GM23338 (cell line): ENCODE measurements at regions not wholly inside any gene's neighbourhood (a gene's known extent, or its start where the extent isn't known, plus 50 kb on each side); places are given as distances from the start of the nearest gene placed in this dataset.

Experiments
- ATAC-seq: fragments of 200-7000 bp; cut with Tn5 transposase; 3 replicates; pipeline ENCODE4 v1.9.1; 2020
- DNase-seq: peaks from one replicate; pipeline ENCODE4 v3.0.0-alpha.2; 2015; ENCODE audit warnings: low spot score
- H2AFZ ChIP-seq: fragments of 200-600 bp; sonication (generic); 2 replicates; pipeline ENCODE4 v1.8.0; 2016; ENCODE audit warnings: antibody characterized with exemption, mild to moderate bottlenecking, moderate library complexity
- H3F3A ChIP-seq: fragments of 200-600 bp; sonication (generic); replicated peaks from 2 replicates; pipeline ENCODE4 v1.8.0; 2017; ENCODE audit warnings: antibody characterized with exemption, mixed run types, low read depth
- H3K27ac ChIP-seq: fragments of 200-600 bp; sonication (generic); 2 replicates; pipeline ENCODE4 v1.6.1; 2016; ENCODE audit warnings: low read depth
- H3K27me3 ChIP-seq: fragments of 200-600 bp; sonication (generic); 2 replicates; pipeline ENCODE4 v1.8.0; 2016; ENCODE audit warnings: mild to moderate bottlenecking, mixed run types, moderate library complexity; ENCODE audit not compliant: insufficient read depth
- H3K36me3 ChIP-seq: fragments of 200-600 bp; sonication (generic); 2 replicates; pipeline ENCODE4 v1.8.0; 2016; ENCODE audit warnings: mild to moderate bottlenecking; ENCODE audit not compliant: insufficient read depth
- H3K4me1 ChIP-seq: fragments of 200-600 bp; sonication (generic); 2 replicates; pipeline ENCODE4 v1.8.0; 2016; ENCODE audit warnings: mild to moderate bottlenecking, moderate library complexity; ENCODE audit not compliant: insufficient read depth
- H3K4me2 ChIP-seq: fragments of 200-600 bp; sonication (generic); 2 replicates; pipeline ENCODE4 v1.7.1; 2017; ENCODE audit warnings: mixed run types
- H3K4me3 ChIP-seq: fragments of 200-600 bp; sonication (generic); 2 replicates; pipeline ENCODE4 v1.6.1; 2016; ENCODE audit warnings: mixed run types
- H3K79me2 ChIP-seq: fragments of 200-600 bp; sonication (generic); replicated peaks from 2 replicates; pipeline ENCODE4 v1.8.0; 2017; ENCODE audit warnings: mild to moderate bottlenecking; ENCODE audit not compliant: insufficient read depth
- H3K9me2 ChIP-seq: fragments of 200-600 bp; sonication (generic); 2 replicates; pipeline ENCODE4 v1.8.0; 2017; ENCODE audit not compliant: insufficient read depth
- H4K20me1 ChIP-seq: fragments of 200-600 bp; sonication (generic); replicated peaks from 2 replicates; pipeline ENCODE4 v1.8.0; 2017; ENCODE audit warnings: mild to moderate bottlenecking; ENCODE audit not compliant: insufficient read depth
- H3K27ac Mint-ChIP-seq: 2 replicates; pipeline ENCODE4 v1.8.0; 2020; ENCODE audit warnings: inconsistent platforms, mild to moderate bottlenecking, moderate library complexity, mixed read lengths
- H3K27me3 Mint-ChIP-seq: 3 replicates; pipeline ENCODE4 v1.8.0; 2022; ENCODE audit warnings: low read depth, mild to moderate bottlenecking, moderate library complexity, mixed read lengths, inconsistent platforms; ENCODE audit not compliant: insufficient read depth, poor library complexity
- H3K36me3 Mint-ChIP-seq: 3 replicates; pipeline ENCODE4 v1.8.0; 2021; ENCODE audit warnings: low read depth, mild to moderate bottlenecking, inconsistent platforms, moderate library complexity, mixed read lengths
- H3K4me1 Mint-ChIP-seq: 3 replicates; pipeline ENCODE4 v1.8.0; 2020; ENCODE audit warnings: mild to moderate bottlenecking, inconsistent platforms, mixed read lengths
- H3K4me3 Mint-ChIP-seq: 3 replicates; pipeline ENCODE4 v1.8.0; 2021; ENCODE audit warnings: moderate library complexity, mild to moderate bottlenecking, inconsistent platforms, mixed read lengths
- H3K9me3 Mint-ChIP-seq: 3 replicates; pipeline ENCODE4 v1.8.0; 2020; ENCODE audit warnings: moderate library complexity, mild to moderate bottlenecking, inconsistent platforms, mixed read lengths
- EZH2 ChIP-seq: fragments of 200-600 bp; sonication (generic); IDR thresholded peaks from one replicate; pipeline ENCODE4 v1.8.0; 2017; ENCODE audit warnings: antibody characterized with exemption, mild to moderate bottlenecking, low read depth; ENCODE audit not compliant: unreplicated experiment
- JUNB ChIP-seq: IDR thresholded peaks from one replicate; pipeline ENCODE4 v1.6.1; 2016; ENCODE audit warnings: antibody characterized with exemption; ENCODE audit not compliant: unreplicated experiment
- NANOG ChIP-seq: IDR thresholded peaks from 2 replicates; pipeline ENCODE4 v1.6.1; 2016; ENCODE audit warnings: antibody characterized with exemption, borderline replicate concordance
- POLR2AphosphoS5 ChIP-seq: IDR thresholded peaks from 2 replicates; pipeline ENCODE4 v1.6.1; 2016; ENCODE audit warnings: antibody characterized with exemption, low read depth
- STAT1 ChIP-seq: IDR thresholded peaks from one replicate; pipeline ENCODE4 v1.6.1; 2016; ENCODE audit warnings: antibody characterized with exemption; ENCODE audit not compliant: unreplicated experiment
- ZNF114 ChIP-seq: fragments of 250-450 bp; sonication (Bioruptor Pico); IDR thresholded peaks from 2 replicates; pipeline ENCODE4 v1.5.0; 2020; ENCODE audit warnings: mild to moderate bottlenecking, moderate library complexity
- ZNF331 ChIP-seq: fragments of 250-450 bp; sonication (Bioruptor Pico); IDR thresholded peaks from 2 replicates; pipeline ENCODE4 v1.5.0; 2020; ENCODE audit warnings: low read depth, mild to moderate bottlenecking, moderate library complexity
- TF ChIP-seq, protein P1 (sequence below): fragments of 250-450 bp; sonication (Bioruptor Pico); IDR thresholded peaks from 2 replicates; pipeline ENCODE4 v1.5.0; 2020; ENCODE audit warnings: mild to moderate bottlenecking, moderate library complexity
- TF ChIP-seq, protein P2 (sequence below): IDR thresholded peaks from one replicate; pipeline ENCODE4 v1.6.1; 2018; ENCODE audit warnings: antibody characterized with exemption; ENCODE audit not compliant: unreplicated experiment
- TF ChIP-seq, protein P3 (sequence below): IDR thresholded peaks from 2 replicates; pipeline ENCODE4 v1.6.1; 2016; ENCODE audit warnings: antibody characterized with exemption
- TF ChIP-seq, protein P4 (sequence below), 2 experiments: fragments of 200-600 bp in 1 of 2; sonication (generic) in 1 of 2; conservative IDR thresholded peaks; 2 replicates each; pipeline versions ENCODE4 v1.5.1 to v1.6.1; 2016 to 2017; ENCODE audit warnings: antibody characterized with exemption in 2 of 2, low read depth in 2 of 2, mild to moderate bottlenecking in 2 of 2, moderate library complexity in 1 of 2

DNA sequence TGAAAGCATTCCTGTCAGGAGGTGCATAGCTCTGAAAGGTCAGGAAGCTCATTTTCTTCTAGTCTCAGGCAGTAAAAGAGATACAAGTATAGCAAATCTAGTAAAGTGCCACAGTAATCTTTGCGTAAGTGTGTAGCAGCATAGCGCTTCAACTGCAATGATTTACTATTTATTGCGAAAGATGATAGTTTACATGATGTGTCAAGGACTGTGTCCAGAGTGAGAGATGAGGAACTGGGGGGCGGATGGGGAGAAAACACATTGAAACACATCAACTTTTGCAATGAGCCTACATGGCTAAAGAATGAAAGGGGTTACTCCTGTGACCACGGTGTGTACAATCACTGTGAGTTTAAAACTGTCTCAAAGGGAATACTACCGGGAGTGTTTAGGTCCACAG lies 644.4 kb downstream of the GALR1 start:
- Mint-ChIP-seq H3K36me3 (peaks cover 3% of the 10 kb centered on the region; the same call in 2 of the 3 replicates), H3K4me3 (no peak overlapping the region), H3K4me1 (no peaks in the 10 kb centered on the region), H3K27ac (no peak overlapping the region), H3K27me3 (peaks cover 3% of the 10 kb centered on the region), H3K9me3 (peaks cover 84% of the 10 kb centered on the region)
- no peak for ATAC-seq
- H3F3A ChIP-seq = no peaks in the 10 kb centered on the region
- H3K27me3 ChIP-seq = no peaks in the 10 kb centered on the region
- TF ChIP-seq NANOG = no peak
- TF ChIP-seq, protein P1, sequence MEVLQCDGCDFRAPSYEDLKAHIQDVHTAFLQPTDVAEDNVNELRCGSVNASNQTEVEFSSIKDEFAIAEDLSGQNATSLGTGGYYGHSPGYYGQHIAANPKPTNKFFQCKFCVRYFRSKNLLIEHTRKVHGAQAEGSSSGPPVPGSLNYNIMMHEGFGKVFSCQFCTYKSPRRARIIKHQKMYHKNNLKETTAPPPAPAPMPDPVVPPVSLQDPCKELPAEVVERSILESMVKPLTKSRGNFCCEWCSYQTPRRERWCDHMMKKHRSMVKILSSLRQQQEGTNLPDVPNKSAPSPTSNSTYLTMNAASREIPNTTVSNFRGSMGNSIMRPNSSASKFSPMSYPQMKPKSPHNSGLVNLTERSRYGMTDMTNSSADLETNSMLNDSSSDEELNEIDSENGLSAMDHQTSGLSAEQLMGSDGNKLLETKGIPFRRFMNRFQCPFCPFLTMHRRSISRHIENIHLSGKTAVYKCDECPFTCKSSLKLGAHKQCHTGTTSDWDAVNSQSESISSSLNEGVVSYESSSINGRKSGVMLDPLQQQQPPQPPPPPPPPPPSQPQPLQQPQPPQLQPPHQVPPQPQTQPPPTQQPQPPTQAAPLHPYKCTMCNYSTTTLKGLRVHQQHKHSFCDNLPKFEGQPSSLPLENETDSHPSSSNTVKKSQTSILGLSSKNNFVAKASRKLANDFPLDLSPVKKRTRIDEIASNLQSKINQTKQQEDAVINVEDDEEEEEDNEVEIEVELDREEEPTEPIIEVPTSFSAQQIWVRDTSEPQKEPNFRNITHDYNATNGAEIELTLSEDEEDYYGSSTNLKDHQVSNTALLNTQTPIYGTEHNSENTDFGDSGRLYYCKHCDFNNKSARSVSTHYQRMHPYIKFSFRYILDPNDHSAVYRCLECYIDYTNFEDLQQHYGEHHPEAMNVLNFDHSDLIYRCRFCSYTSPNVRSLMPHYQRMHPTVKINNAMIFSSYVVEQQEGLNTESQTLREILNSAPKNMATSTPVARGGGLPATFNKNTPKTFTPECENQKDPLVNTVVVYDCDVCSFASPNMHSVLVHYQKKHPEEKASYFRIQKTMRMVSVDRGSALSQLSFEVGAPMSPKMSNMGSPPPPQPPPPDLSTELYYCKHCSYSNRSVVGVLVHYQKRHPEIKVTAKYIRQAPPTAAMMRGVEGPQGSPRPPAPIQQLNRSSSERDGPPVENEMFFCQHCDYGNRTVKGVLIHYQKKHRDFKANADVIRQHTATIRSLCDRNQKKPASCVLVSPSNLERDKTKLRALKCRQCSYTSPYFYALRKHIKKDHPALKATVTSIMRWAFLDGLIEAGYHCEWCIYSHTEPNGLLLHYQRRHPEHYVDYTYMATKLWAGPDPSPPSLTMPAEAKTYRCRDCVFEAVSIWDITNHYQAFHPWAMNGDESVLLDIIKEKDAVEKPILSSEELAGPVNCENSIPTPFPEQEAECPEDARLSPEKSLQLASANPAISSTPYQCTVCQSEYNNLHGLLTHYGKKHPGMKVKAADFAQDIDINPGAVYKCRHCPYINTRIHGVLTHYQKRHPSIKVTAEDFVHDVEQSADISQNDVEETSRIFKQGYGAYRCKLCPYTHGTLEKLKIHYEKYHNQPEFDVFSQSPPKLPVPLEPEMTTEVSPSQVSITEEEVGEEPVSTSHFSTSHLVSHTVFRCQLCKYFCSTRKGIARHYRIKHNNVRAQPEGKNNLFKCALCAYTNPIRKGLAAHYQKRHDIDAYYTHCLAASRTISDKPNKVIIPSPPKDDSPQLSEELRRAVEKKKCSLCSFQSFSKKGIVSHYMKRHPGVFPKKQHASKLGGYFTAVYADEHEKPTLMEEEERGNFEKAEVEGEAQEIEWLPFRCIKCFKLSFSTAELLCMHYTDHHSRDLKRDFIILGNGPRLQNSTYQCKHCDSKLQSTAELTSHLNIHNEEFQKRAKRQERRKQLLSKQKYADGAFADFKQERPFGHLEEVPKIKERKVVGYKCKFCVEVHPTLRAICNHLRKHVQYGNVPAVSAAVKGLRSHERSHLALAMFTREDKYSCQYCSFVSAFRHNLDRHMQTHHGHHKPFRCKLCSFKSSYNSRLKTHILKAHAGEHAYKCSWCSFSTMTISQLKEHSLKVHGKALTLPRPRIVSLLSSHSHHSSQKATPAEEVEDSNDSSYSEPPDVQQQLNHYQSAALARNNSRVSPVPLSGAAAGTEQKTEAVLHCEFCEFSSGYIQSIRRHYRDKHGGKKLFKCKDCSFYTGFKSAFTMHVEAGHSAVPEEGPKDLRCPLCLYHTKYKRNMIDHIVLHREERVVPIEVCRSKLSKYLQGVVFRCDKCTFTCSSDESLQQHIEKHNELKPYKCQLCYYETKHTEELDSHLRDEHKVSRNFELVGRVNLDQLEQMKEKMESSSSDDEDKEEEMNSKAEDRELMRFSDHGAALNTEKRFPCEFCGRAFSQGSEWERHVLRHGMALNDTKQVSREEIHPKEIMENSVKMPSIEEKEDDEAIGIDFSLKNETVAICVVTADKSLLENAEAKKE (CRISPR knock-in tag) = no peak
- no peak for TF ChIP-seq EZH2
- no peak for TF ChIP-seq ZNF114 (CRISPR knock-in tag)
- no peak for TF ChIP-seq JUNB
- TF ChIP-seq, protein P2, sequence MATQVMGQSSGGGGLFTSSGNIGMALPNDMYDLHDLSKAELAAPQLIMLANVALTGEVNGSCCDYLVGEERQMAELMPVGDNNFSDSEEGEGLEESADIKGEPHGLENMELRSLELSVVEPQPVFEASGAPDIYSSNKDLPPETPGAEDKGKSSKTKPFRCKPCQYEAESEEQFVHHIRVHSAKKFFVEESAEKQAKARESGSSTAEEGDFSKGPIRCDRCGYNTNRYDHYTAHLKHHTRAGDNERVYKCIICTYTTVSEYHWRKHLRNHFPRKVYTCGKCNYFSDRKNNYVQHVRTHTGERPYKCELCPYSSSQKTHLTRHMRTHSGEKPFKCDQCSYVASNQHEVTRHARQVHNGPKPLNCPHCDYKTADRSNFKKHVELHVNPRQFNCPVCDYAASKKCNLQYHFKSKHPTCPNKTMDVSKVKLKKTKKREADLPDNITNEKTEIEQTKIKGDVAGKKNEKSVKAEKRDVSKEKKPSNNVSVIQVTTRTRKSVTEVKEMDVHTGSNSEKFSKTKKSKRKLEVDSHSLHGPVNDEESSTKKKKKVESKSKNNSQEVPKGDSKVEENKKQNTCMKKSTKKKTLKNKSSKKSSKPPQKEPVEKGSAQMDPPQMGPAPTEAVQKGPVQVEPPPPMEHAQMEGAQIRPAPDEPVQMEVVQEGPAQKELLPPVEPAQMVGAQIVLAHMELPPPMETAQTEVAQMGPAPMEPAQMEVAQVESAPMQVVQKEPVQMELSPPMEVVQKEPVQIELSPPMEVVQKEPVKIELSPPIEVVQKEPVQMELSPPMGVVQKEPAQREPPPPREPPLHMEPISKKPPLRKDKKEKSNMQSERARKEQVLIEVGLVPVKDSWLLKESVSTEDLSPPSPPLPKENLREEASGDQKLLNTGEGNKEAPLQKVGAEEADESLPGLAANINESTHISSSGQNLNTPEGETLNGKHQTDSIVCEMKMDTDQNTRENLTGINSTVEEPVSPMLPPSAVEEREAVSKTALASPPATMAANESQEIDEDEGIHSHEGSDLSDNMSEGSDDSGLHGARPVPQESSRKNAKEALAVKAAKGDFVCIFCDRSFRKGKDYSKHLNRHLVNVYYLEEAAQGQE = no peak
- no peak for TF ChIP-seq STAT1
- TF ChIP-seq, protein P3, sequence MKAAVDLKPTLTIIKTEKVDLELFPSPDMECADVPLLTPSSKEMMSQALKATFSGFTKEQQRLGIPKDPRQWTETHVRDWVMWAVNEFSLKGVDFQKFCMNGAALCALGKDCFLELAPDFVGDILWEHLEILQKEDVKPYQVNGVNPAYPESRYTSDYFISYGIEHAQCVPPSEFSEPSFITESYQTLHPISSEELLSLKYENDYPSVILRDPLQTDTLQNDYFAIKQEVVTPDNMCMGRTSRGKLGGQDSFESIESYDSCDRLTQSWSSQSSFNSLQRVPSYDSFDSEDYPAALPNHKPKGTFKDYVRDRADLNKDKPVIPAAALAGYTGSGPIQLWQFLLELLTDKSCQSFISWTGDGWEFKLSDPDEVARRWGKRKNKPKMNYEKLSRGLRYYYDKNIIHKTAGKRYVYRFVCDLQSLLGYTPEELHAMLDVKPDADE = no peak
- TF ChIP-seq, protein P4, sequence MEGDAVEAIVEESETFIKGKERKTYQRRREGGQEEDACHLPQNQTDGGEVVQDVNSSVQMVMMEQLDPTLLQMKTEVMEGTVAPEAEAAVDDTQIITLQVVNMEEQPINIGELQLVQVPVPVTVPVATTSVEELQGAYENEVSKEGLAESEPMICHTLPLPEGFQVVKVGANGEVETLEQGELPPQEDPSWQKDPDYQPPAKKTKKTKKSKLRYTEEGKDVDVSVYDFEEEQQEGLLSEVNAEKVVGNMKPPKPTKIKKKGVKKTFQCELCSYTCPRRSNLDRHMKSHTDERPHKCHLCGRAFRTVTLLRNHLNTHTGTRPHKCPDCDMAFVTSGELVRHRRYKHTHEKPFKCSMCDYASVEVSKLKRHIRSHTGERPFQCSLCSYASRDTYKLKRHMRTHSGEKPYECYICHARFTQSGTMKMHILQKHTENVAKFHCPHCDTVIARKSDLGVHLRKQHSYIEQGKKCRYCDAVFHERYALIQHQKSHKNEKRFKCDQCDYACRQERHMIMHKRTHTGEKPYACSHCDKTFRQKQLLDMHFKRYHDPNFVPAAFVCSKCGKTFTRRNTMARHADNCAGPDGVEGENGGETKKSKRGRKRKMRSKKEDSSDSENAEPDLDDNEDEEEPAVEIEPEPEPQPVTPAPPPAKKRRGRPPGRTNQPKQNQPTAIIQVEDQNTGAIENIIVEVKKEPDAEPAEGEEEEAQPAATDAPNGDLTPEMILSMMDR (conservative IDR thresholded peaks at IDR 0.05; ENCODE audit: low read depth in 2 of 2) = no peak
- no peak for TF ChIP-seq POLR2AphosphoS5
- no peak for TF ChIP-seq ZNF331 (CRISPR knock-in tag)
- H3K4me3 ChIP-seq = no peak overlapping the region
- no peaks in the 10 kb centered on the region for H3K4me1 ChIP-seq
- no peaks in the 10 kb centered on the region for H3K79me2 ChIP-seq
- H3K27ac ChIP-seq = no peak overlapping the region
- no peaks in the 10 kb centered on the region for H3K9me2 ChIP-seq
- H3K36me3 ChIP-seq = no peaks in the 10 kb centered on the region
- no peak overlapping the region for H3K4me2 ChIP-seq
- no peak for DNase-seq
- H4K20me1 ChIP-seq = no peaks in the 10 kb centered on the region
- no peak overlapping the region for H2AFZ ChIP-seq
